Subcutaneous abdominal adipose tissue (tissue), 5 donors: ENCODE measurements at regions not wholly inside any gene's neighbourhood (a gene's known extent, or its start where the extent isn't known, plus 50 kb on each side); places are given as distances from the start of the nearest gene placed in this dataset.

Source experiments
- H3K27ac ChIP-seq: one replicate; pipeline ENCODE4 v1.7.0; 2013; ENCODE audit warnings: low read depth, mild to moderate bottlenecking, inconsistent platforms, low read length, moderate library complexity
- H3K27me3 ChIP-seq, 5 donors: one replicate each; pipeline ENCODE4 v1.7.0; 2013; ENCODE audit warnings: low read length in 5 of 5, inconsistent platforms in 1 of 5; ENCODE audit not compliant: control insufficient read depth in 5 of 5, insufficient read depth in 4 of 5
- H3K36me3 ChIP-seq, 5 donors: one replicate each; pipeline ENCODE4 v1.7.0; 2013; ENCODE audit warnings: low read length in 5 of 5; ENCODE audit not compliant: control insufficient read depth in 5 of 5, insufficient read depth in 5 of 5
- H3K4me1 ChIP-seq, 5 donors: one replicate each; pipeline ENCODE4 v1.7.0; 2013; ENCODE audit warnings: low read length in 5 of 5, mild to moderate bottlenecking in 3 of 5, moderate library complexity in 1 of 5; ENCODE audit not compliant: control insufficient read depth in 5 of 5, insufficient read depth in 5 of 5
- H3K4me3 ChIP-seq, 5 donors: one replicate each; pipeline ENCODE4 v1.7.0; 2013; ENCODE audit warnings: low read length in 5 of 5, low read depth in 1 of 5
- H3K9ac ChIP-seq, 5 donors: one replicate each; pipeline ENCODE4 v1.7.0; 2013; ENCODE audit warnings: low read length in 5 of 5, mild to moderate bottlenecking in 4 of 5, moderate library complexity in 3 of 5
- H3K9me3 ChIP-seq, 5 donors: one replicate each; pipeline ENCODE4 v1.7.0; 2013; ENCODE audit warnings: low read length in 5 of 5; ENCODE audit not compliant: control insufficient read depth in 5 of 5
- donor health status: healthy.
- donor health status: healthy.
- donor health status: healthy.
- donor health status: healthy.
- donor health status: healthy.

DNA sequence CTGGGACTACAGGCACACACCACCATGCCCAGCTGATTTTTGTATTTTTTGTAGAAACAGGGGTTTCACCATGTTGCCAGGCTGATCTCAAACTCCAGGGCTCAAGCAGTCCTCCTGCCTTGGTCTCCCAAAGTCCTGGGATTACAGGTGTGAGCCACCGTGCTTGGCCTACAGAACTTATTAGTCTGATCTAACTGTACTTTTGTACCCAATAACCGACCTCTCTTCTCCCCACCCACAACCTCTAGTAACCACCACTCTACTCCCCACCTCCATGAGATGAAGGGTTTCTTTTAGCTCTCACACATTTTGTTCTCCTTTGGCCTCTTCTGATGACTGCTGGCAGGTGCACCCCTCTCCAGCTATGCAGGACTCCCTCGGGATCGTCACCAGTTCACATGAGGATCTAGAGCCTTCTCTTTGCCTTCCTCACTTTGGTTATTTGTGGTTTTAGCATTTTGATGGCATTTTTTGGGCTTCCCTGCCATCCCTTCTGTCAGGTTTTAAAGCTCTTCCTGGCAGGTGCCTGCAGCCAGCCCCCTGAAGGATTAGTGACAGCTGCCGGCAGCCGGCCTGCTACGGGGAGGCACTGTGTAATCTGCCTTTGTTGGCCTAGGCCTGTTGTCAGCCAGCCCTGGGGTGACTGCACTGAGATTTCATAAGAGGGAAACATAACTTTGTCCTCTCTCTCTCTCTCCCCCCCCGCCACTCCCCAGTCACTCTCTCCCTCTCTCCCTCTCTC, 99.8 kb upstream of the ATP1A1 start:
- H3K4me1 ChIP-seq, result peaks cover 0 to 11% (median 5%) of the 10 kb centered on the region in 5 donors
- H3K27me3 ChIP-seq, result no peaks in the 10 kb centered on the region
- H3K9me3 ChIP-seq, result no peaks in the 10 kb centered on the region
- H3K4me3 ChIP-seq, result no peak overlapping the region
- H3K9ac ChIP-seq, result peak overlapping the region in 1 of 5 donors; percentile 42
- H3K36me3 ChIP-seq, result no peaks in the 10 kb centered on the region
- no peak overlapping the region for H3K27ac ChIP-seq

DNA sequence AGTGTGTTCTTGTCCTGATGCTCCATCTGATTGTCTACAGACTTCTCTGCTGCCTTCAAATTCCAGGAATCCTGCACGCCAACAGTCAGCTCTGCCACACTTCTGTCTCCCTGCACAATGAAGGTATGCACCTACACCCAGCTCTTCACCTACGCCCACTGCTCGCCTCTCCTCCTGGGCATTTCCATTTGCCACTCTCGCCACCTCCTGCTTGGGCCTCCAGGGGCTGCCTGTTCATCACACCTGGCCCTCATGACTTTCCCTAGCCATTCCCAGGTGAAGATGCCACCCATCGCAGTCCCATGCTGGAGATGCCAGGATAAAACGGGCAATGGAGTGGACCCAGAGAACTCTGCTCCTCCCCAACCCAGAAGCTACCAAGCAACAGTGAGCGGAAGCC, 96.5 kb upstream of the ATP1A1 start:
- Histone ChIP-seq H3K4me1 (peaks cover 0 to 8% (median 4%) of the 10 kb centered on the region in 5 donors), H3K9me3 (no peaks in the 10 kb centered on the region)

DNA sequence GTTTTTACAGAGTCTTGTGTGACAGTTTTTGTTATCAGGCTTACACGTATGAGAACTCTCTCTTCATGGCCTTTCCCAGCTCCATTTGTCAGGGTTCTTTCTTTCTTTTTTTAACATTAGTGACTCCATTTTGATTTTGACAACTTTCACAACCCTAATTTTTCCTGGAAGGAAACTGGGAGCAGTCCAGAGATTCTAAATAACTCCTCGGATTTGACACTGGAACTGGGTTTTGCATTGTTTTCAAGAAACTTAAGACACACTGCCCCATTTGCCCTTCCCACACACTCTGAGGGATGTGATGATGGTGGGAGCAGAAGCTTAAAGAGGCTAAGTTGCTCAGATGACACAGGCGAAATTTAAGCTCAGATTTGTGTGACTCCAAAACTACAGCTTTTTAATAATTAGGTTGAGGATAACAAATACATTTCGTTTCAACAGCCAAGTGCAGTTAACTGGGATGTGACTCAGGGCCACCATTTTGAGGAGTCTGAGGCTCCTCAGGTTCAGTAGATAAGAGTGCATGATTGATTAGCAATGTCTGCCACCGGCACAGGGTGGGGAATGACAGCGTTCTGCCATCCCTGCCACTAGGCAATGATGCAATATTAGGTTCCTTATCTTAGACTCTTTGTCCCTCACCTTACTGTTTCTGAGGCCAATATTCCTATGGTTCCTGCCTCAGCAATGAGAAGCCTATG, 95.1 kb upstream of the ATP1A1 start:
- Histone ChIP-seq H3K9me3 (peaks cover 0 to 5% (median 0%) of the 10 kb centered on the region in 5 donors), H3K27me3 (no peaks in the 10 kb centered on the region), H3K4me1 (peaks cover 0 to 7% (median 4%) of the 10 kb centered on the region in 5 donors), H3K9ac (no peak overlapping the region), H3K27ac (no peak overlapping the region), H3K36me3 (no peaks in the 10 kb centered on the region), H3K4me3 (no peak overlapping the region)

More for the DNA sequence above, 96.5 kb upstream of the ATP1A1 start:
- H3K27me3 ChIP-seq, result no peaks in the 10 kb centered on the region
- no peaks in the 10 kb centered on the region for H3K36me3 ChIP-seq
- H3K27ac ChIP-seq, result no peak overlapping the region
- H3K4me3 ChIP-seq, result no peak overlapping the region
- no peak overlapping the region for H3K9ac ChIP-seq

DNA sequence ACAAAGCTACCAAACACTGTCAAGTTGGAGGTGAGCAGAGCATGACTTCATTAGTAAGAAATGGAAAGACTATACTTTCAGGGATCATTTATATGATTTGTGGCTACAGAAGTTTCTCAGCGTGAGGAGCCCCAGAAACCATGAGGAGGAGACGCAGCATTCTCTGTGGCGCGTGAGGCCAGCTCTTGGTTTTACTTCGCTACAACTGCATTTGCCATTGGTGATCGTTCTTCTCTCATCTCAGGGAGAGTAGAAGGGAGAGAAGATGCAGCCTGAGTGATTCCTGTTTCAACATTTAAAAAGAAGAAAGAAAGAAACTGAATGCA, 94.5 kb upstream of the ATP1A1 start:
- no peak overlapping the region for H3K4me3 ChIP-seq
- no peak overlapping the region for H3K27ac ChIP-seq
- no peaks in the 10 kb centered on the region for H3K36me3 ChIP-seq

DNA sequence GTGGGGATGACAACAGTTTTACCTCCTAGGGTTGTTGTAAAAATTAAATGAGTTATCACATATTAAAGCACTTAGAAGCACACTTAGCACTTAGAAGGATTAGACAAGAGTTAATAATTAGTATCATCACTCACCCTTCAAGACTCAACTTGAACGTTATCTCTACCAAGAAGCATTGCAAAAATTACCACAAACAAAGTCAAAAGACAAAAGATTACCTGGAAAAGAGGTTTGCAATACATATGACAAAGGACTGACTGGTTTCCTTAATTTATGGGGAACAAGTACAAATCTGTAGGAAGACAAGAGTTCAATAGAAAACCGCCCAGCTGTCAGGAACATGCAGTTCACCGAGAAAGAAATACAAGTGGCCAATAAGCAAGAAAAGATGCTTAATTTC, 93.3 kb upstream of the ATP1A1 start:
- H3K4me1 ChIP-seq, result no peaks in the 10 kb centered on the region
- no peak overlapping the region for H3K4me3 ChIP-seq
- H3K27ac ChIP-seq, result no peak overlapping the region
- peaks cover 0 to 5% (median 0%) of the 10 kb centered on the region in 5 donors for H3K9me3 ChIP-seq
- H3K27me3 ChIP-seq, result no peaks in the 10 kb centered on the region
- H3K36me3 ChIP-seq, result no peaks in the 10 kb centered on the region
- no peak overlapping the region for H3K9ac ChIP-seq

More for the DNA sequence above, 94.5 kb upstream of the ATP1A1 start:
- Histone ChIP-seq H3K27me3 (no peaks in the 10 kb centered on the region), H3K9me3 (peaks cover 0 to 5% (median 0%) of the 10 kb centered on the region in 5 donors), H3K4me1 (peaks cover 0 to 2% (median under 1%) of the 10 kb centered on the region in 5 donors), H3K9ac (no peak overlapping the region)

DNA sequence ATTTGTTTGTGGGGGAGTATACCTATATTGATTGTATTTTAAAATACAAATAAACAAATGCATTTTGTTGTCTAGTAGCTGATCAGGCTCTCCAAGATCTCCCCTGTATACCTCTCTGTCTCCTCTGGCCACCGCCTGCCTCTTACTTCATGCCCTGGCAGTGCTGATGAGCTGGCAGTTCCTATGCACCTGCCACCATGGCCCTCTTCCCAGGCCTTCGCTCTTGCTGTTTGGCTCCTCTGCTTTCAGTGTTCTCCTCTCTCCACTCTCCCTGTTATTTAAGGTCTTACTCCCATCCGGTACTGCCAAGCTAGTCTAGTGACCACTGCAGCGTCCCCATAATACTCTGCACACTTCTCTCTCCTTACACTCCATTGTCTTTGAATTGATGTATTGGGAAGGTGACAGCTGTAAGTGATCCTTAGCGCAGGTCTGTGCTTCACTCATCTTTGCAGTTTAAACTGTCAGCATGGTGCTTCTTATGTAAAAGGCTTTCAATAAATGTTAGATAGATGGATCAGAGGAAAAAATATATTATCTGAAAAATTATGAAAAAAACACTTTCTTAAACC, 88.1 kb upstream of the ATP1A1 start:
- no peak overlapping the region for H3K9ac ChIP-seq
- H3K9me3 ChIP-seq, result peaks cover 0 to 5% (median 0%) of the 10 kb centered on the region in 5 donors
- H3K27me3 ChIP-seq, result no peaks in the 10 kb centered on the region
- H3K36me3 ChIP-seq, result no peaks in the 10 kb centered on the region
- H3K27ac ChIP-seq, result no peak overlapping the region
- H3K4me1 ChIP-seq, result peaks cover 0 to 6% (median 0%) of the 10 kb centered on the region in 5 donors
- H3K4me3 ChIP-seq, result no peak overlapping the region

DNA sequence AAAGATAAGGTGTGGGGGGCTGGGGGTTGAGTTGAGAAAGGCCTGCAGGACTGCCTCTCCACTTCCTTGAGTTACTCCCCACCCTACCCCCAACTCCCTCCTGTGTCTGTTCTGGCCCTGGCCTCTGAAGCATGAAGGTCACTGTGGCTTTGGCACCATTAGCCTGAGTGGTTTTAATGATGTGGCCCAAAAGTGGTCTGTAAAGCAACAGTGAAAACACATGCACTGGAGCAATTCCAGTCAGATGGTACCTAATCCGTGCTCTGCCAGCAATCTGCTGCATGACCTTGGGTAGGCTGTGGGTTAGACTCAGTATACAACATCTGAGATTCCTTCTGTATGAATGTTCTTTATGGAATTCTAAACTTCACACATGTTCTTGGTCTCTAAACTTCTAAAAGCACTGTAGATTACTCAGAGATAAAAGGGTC, 86.5 kb upstream of the ATP1A1 start:
- Histone ChIP-seq H3K27ac (no peak overlapping the region), H3K36me3 (no peaks in the 10 kb centered on the region), H3K27me3 (no peaks in the 10 kb centered on the region), H3K4me1 (peaks cover 0 to 6% (median 0%) of the 10 kb centered on the region in 5 donors), H3K9ac (no peak overlapping the region), H3K4me3 (no peak overlapping the region), H3K9me3 (peaks cover 0 to 5% (median 0%) of the 10 kb centered on the region in 5 donors)

DNA sequence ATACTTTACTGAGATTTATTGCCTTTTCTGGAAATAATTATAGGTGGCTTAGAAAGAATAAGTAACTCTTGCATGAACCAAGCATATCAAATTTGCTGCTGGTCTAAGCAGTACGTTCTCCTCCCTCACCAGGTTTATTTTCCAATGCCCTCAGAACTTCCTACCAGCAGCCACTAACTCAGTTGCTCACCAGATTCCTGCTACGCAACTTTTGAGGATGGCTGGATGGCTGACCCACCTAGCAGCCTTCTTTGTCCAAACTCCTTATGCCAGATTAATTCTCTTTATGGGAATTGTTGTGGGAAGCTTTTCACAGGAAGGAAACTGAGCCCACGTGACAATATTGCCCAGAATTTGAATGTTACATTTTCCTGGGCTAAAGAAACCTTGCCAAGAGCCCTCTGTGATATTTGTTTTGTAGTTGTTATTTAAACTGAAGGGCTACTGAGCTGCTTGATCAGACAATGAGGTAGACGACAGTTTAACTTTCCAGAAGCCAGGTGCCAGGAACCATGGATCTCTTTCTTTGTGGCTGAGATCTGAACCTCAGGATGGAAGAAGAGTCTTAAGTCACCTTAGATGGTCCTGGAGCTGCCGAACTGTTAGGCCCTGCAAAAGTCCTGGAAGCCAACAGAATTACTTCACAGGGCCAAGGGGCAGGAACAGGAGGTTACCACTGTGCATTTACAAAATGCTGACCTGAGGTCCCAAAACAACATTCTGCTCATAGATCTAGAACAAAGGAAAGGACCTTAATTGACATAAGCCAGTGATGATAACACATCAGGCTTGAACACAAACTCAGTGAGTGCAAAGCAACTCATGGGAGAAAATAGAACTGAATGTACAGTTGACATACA, 85.5 kb upstream of the ATP1A1 start:
- no peak overlapping the region for H3K9ac ChIP-seq
- H3K36me3 ChIP-seq, result no peaks in the 10 kb centered on the region
- H3K4me3 ChIP-seq, result no peak overlapping the region
- no peaks in the 10 kb centered on the region for H3K27me3 ChIP-seq
- no peak overlapping the region for H3K27ac ChIP-seq
- H3K9me3 ChIP-seq, result peaks cover 0 to 2% (median 0%) of the 10 kb centered on the region in 5 donors
- peaks cover 0 to 6% (median 0%) of the 10 kb centered on the region in 5 donors for H3K4me1 ChIP-seq

DNA sequence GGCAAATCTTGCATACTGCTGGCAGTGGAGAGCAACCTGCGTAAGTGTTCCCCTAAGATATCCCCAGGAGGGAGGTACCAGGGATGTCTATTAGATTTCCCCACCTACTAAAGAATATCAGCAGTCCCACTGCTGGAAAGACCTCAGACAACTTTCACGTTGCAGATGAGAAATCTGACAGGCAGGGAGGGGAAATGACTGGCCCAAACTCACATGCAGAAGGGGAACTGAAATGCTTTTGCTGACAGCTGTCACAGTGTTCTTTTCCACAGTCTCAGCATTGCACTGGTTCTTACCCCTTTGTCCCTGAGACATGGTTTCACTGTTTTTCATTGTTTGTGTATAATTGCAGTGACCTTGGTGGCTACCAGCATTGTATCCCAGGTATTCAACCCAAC, 84.8 kb upstream of the ATP1A1 start:
- H3K27ac ChIP-seq, result no peak overlapping the region
- no peaks in the 10 kb centered on the region for H3K9me3 ChIP-seq
- H3K4me3 ChIP-seq, result no peak overlapping the region
- peaks cover 0 to 6% (median 0%) of the 10 kb centered on the region in 5 donors for H3K4me1 ChIP-seq
- no peak overlapping the region for H3K9ac ChIP-seq
- no peaks in the 10 kb centered on the region for H3K36me3 ChIP-seq
- H3K27me3 ChIP-seq, result no peaks in the 10 kb centered on the region
